ENCODE measurements at regions not wholly inside any gene's neighbourhood (a gene's known extent, or its start where the extent isn't known, plus 50 kb on each side); places are given as distances from the start of the nearest gene placed in this dataset.

GRCh38 chr20:20872428-20872827 is 160.0 kb upstream of the RALGAPA2 start:
- Histone ChIP-seq H4K20me1 (ENCODE audit: insufficient read depth) (no peaks in the 10 kb centered on the region), H3K4me3 (IDR thresholded peaks at IDR 0.05; ENCODE audit: insufficient read depth, low read depth, low read length) (no peak overlapping the region), H3K9ac (no peak overlapping the region), H3K4me2 (no peak overlapping the region), H3K4me1 (ENCODE audit: low read depth, poor library complexity, severe bottlenecking) (no peaks in the 10 kb centered on the region), H3K36me3 (ENCODE audit: insufficient read depth) (no peaks in the 10 kb centered on the region), H2AFZ (ENCODE audit: low read depth) (no peak overlapping the region), H3K79me2 (ENCODE audit: insufficient read depth, low read depth) (no peaks in the 10 kb centered on the region), H3K27me3 (ENCODE audit: insufficient read depth, low read depth) (no peaks in the 10 kb centered on the region), H3K27ac (no peak overlapping the region)
- TF ChIP-seq CTCF (conservative IDR thresholded peaks at IDR 0.05; ENCODE audit: low read depth, low read length): no peak

- H3K27ac ChIP-seq: no peak overlapping the region
- no peak for TF ChIP-seq CTCF (conservative IDR thresholded peaks at IDR 0.05; ENCODE audit: low read depth, low read length)
- H4K20me1 ChIP-seq (ENCODE audit: insufficient read depth): no peaks in the 10 kb centered on the region
- no peaks in the 10 kb centered on the region for H3K79me2 ChIP-seq (ENCODE audit: insufficient read depth, low read depth)
- no peak overlapping the region for H3K9ac ChIP-seq
- no peaks in the 10 kb centered on the region for H3K4me1 ChIP-seq (ENCODE audit: low read depth, poor library complexity, severe bottlenecking)
- H3K36me3 ChIP-seq (ENCODE audit: insufficient read depth): no peaks in the 10 kb centered on the region
- no peak overlapping the region for H3K4me2 ChIP-seq
- H2AFZ ChIP-seq (ENCODE audit: low read depth): no peak overlapping the region
- no peaks in the 10 kb centered on the region for H3K27me3 ChIP-seq (ENCODE audit: insufficient read depth, low read depth)
- H3K4me3 ChIP-seq (IDR thresholded peaks at IDR 0.05; ENCODE audit: insufficient read depth, low read depth, low read length): no peak overlapping the region
Measured at GRCh38 chr20:20869161-20869775, 156.8 kb upstream of the RALGAPA2 start.

- Histone ChIP-seq H4K20me1 (ENCODE audit: insufficient read depth) (no peaks in the 10 kb centered on the region), H3K4me3 (IDR thresholded peaks at IDR 0.05; ENCODE audit: insufficient read depth, low read depth, low read length) (no peak overlapping the region), H3K79me2 (ENCODE audit: insufficient read depth, low read depth) (no peaks in the 10 kb centered on the region), H3K4me2 (no peak overlapping the region), H3K9ac (no peak overlapping the region), H3K36me3 (ENCODE audit: insufficient read depth) (no peaks in the 10 kb centered on the region), H2AFZ (ENCODE audit: low read depth) (no peak overlapping the region), H3K4me1 (ENCODE audit: low read depth, poor library complexity, severe bottlenecking) (no peaks in the 10 kb centered on the region), H3K27ac (no peak overlapping the region), H3K27me3 (ENCODE audit: insufficient read depth, low read depth) (no peaks in the 10 kb centered on the region)
- no peak for TF ChIP-seq CTCF (conservative IDR thresholded peaks at IDR 0.05; ENCODE audit: low read depth, low read length)
Measured at GRCh38 chr20:20864351-20865096, 152.1 kb upstream of the RALGAPA2 start.

GRCh38 chr20:20860078-20860806 is 147.8 kb upstream of the RALGAPA2 start:
- peak; percentile 87 for TF ChIP-seq CTCF (conservative IDR thresholded peaks at IDR 0.05; ENCODE audit: low read depth, low read length)
- no peak overlapping the region for H3K4me2 ChIP-seq
- H2AFZ ChIP-seq (ENCODE audit: low read depth): no peak overlapping the region

More at GRCh38 chr20:20860078-20860806, 147.8 kb upstream of the RALGAPA2 start:
- no peaks in the 10 kb centered on the region for H3K27me3 ChIP-seq (ENCODE audit: insufficient read depth, low read depth)
- H3K9ac ChIP-seq: no peak overlapping the region
- H3K36me3 ChIP-seq (ENCODE audit: insufficient read depth): no peaks in the 10 kb centered on the region
- no peaks in the 10 kb centered on the region for H4K20me1 ChIP-seq (ENCODE audit: insufficient read depth)
- no peak overlapping the region for H3K4me3 ChIP-seq (IDR thresholded peaks at IDR 0.05; ENCODE audit: insufficient read depth, low read depth, low read length)
- H3K79me2 ChIP-seq (ENCODE audit: insufficient read depth, low read depth): no peaks in the 10 kb centered on the region
- H3K4me1 ChIP-seq (ENCODE audit: low read depth, poor library complexity, severe bottlenecking): no peaks in the 10 kb centered on the region
- H3K27ac ChIP-seq: no peak overlapping the region
